HG02678 (cell line): ENCODE measurements at regions not wholly inside any gene's neighbourhood (a gene's known extent, or its start where the extent isn't known, plus 50 kb on each side); places are given as distances from the start of the nearest gene placed in this dataset.

ENCODE experiments used
- ATAC-seq: cut with Tn5 transposase; IDR thresholded peaks from one replicate; pipeline ENCODE4 v1.9.1; 2021; ENCODE audit warnings: mild to moderate bottlenecking, moderate library complexity; ENCODE audit not compliant: unreplicated experiment

DNA sequence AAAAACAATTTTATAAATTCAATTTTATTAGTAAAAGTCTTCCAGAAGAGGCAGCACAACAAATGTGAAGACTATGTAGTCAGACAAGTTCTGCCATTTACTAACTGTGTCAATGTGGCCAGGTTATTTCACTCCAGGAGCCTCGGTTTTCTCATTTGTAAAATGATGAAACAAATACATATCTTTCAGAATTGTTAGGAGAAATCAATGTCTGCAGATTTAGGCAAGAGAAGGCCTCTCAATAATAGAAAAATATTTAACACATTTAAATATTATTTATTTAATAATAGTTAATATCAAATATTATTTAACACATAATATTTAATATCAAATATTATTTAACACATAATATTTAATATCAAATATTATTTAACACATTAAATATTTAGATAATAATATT, 75.6 kb upstream of the PTGFR start:
- ATAC-seq = no peak

DNA sequence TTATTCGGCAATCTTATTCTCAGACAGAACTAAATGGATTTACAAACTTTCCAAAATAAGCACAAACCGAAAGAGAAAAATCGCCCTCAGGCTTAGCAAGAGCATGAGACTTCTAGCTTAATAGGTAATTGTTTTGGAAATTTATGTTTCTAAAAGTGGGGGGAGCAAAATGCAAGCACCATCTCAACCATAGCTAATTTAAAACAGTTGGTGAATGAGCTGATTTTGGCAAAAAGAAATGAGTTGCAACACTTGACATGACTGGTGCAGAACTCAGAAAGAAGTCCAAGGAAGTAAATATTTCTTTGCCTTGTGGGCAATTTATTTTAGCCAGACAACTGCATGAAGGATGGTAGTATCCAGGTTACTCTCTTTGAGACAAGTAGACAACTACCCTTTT, 71.5 kb upstream of the PTGFR start:
- ATAC-seq = no peak

DNA sequence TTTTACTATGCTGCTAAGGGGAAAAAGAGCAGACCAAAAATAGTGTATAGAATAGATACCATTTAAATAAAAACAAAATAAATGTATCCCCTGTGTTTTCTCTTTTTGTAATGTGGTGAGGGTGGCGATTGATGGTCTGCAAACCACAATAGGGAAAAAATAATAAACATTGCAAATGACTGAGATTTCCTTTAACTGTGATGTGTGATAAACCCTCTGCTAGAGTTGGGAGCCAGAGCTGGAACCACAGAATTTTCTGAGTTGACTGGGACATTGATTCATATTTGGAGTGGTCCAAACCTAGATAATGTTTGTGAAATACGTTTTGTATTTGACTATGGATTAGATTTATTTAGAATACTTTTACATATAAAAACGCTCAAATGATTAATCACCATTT, 70.6 kb upstream of the PTGFR start:
- no peak for ATAC-seq

DNA sequence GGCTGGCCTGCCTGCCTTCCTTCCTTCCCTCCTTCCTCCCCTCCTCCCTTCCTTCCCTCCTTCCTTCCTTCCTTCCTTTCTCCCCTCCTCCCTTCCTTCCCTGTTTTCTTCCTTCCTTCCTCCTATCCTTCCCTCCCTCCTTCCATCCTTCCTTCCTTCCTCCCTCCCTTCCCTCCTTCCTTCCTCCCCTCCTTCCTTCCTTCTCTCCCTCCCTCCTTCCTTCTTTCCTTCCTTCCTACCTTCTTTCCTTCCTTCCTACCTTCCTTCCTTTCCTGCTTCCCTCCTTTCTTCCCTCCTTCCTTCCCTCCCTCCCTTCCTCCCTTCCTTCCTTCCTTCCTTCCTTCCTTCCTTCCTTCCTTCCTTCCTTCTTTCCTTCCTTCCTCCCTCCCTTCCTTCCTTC, 70.1 kb upstream of the PTGFR start:
- ATAC-seq = no peak

DNA sequence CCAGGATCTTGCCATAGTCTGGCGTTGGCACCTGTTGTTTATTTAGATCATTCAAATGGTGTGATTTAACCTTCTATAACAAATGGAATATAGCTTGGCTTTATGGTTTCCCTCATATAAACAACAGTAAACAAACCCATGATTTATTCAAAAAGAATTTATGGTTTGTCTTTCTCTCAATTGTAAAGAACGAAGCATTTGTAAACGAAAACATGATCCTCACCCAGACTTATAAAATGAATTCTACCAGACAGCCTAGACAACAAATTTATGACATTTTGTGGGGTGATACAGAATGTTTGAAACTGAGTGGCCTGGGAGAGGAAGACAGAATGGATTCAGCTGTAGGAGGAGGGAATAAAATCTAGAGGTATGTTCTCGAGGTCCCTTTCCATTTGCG, 66.1 kb upstream of the PTGFR start:
- no peak for ATAC-seq

DNA sequence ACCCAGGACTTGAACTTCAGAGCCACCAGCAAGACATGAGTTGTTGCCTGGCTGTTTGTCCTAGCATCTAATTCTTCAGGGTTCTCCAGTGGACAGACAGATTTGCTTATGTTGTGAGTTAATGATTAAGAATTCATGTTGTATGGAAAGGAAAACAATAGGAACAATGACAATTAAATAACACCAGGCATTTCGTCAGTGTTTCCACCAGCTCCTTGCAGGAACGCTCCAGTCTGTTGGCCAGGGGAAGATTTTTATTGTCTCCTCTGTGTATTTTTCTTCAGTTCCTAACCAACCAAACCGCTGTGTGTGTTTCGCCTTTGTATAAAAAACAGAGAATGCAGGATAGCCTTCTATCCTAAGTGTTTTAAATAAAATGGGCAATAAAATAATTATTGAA, 64.4 kb upstream of the PTGFR start:
- no peak for ATAC-seq

DNA sequence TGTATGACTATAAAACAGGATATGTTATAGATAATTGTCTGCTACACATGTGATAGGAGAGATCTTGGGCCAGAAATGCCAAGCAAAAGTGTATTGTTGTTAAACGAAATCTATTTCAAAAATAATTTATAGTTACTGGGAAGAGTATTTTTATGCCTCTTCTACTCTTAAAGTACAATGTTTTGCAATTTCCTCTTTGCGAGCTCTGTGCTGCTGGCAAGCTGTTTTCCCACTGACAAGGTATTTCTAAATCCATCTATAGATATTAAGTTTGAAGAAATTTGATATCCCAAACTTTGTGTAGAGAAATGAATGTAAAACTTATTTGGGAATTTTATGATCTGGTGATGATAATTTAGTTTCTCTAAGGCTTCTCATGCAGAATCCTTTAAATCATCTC, 63.3 kb upstream of the PTGFR start:
- no peak for ATAC-seq

DNA sequence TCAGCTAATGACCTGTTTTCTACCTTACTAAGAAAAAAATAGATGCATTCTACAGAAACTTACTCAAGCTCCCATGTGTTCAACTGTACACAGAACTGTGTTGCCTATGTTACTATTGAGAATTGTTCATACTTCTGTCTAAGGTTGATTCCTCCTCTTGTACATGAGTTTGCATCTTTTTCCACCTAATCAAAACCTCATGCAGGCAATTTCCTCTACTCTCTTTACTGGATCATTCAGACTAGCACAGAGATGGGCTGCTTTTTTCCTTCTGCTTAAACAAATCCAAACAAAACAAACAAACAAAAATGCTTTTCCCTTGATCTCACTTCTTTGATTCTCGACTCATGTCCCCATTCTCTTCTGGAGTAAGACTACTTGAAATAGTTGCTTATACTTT, 58.8 kb upstream of the PTGFR start:
- no peak for ATAC-seq

DNA sequence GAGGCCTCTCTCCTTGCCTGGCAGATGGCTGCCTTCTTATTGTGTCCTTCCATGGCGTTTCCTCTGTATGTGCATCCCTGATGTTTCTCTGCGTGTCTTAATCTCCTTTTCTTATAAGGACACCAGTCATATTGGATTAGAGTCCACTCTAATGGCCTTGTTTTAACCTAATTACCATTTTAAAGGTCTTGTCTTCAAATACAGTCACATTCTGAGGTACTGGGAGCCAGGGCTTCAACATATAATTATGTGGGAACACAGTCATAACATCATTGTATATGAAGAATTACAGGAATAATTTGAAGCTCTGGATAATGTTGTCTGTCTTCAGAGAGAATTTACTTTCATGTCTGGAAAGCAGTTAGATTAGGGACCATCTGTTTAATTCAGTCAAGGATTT, 56.4 kb upstream of the PTGFR start:
- no peak for ATAC-seq

DNA sequence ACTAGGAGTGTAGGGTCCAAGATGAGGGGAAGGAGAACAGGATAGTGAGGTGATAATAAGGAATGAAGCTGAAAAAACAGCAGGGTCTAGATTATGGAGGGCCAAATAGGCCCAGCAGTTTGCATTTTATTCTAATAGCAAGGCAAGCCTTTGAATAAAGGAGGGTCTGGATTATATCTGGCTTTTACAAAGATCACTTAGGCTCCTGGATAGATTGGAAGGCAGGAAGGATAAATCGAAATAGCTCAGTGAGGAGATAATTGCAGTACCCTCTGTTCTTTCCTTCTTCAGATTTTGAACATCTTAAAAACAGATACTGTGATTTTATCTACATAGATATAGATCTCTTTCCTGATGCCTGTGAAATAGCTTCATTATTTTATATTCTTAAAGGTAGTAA, 53.8 kb upstream of the PTGFR start:
- no peak for ATAC-seq

DNA sequence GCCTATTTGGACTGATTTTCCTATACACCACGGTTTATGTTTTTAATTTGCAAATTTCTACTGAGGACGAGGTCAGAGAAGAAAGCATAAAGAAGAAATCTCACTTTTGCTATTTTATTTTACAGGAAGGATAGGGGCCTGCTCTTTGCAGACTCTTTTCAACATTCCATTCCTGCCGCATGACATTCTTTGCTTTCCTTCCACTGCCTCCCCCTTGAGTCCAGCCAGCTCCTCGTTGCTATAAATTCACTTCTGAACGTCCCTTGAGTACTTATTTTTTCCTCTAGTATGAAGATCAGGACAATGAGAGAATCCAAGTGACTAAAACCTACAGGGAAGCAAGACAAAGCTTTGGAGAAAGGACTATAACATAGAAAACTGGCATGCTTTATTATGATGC, 53.4 kb upstream of the PTGFR start:
- ATAC-seq = no peak

DNA sequence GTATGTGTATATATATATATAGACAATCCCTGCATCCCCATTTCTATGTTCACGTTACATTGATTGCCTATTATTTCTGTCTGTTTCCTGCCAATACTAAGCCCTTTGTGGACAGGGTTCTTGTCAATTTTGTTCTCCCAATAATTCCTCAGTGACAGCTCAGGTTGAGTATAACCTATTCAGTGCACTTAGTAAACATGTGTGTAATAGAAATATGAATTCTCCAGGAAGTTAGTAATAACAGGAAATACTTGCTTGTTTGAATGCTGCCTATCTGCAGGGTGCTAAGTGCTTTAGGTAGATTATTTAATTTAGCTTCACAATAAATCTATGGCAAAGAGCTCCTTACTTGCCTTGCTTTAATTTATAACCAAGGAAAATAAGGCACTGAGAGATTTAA, 52.8 kb upstream of the PTGFR start:
- ATAC-seq = no peak

DNA sequence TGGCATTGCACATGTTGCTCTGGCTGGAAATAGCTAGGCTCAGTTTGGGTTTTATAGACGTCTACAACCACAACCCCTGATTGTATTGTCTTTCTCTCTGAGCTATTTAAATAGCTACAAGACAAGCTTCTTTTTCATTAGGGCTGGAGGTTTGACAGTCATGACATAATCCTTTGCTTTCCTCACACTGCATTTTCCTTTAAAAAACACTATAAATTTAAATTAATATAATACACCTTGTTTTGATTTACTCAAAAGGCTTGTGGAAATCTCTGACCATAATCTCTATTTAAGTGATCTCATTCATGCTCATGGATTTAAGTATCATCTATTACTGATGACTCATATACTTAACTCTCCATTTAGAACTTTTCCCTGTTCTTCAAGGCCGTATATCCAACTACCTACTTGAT, 50.4 kb upstream of the PTGFR start:
- no peak for ATAC-seq
